ENCODE measurements at regions not wholly inside any gene's neighbourhood (a gene's known extent, or its start where the extent isn't known, plus 50 kb on each side); places are given as distances from the start of the nearest gene placed in this dataset.

DNA sequence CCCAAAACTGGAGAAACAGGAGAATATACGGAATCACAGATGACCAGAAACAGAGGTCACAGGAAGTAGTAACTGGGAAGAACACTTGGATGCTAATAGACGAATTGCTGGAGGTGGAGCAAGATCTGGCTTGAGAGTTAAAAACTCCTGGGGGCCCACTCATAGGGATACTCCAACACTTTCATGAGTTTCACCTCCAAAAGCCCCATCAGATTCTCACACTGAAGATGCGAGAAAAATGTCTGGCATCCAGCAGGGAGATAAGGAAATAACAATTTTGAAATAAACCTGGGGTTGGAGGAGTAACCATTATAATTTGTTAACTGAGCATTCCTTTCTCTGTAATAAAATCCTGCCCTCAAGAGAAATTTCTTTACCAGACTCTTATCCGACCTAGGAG, 154.0 kb downstream of the ANXA2 start:
- TF ChIP-seq ZNF70 (CRISPR knock-in tag; IDR thresholded peaks at IDR 0.05) (no peak), ARNTL (CRISPR knock-in tag; IDR thresholded peaks at IDR 0.05; ENCODE audit: borderline replicate concordance, low read depth) (no peak), ZFP3 (CRISPR knock-in tag; IDR thresholded peaks at IDR 0.05) (no peak), PPARA (CRISPR knock-in tag; IDR thresholded peaks at IDR 0.05; ENCODE audit: borderline replicate concordance) (no peak), RARB (CRISPR knock-in tag; IDR thresholded peaks at IDR 0.05) (no peak), ZFP30 (CRISPR knock-in tag; IDR thresholded peaks at IDR 0.05) (no peak), TOX (CRISPR knock-in tag; IDR thresholded peaks at IDR 0.05; ENCODE audit: borderline replicate concordance) (no peak), CSDC2 (CRISPR knock-in tag; IDR thresholded peaks at IDR 0.05) (no peak)
- TF ChIP-seq, protein P1, sequence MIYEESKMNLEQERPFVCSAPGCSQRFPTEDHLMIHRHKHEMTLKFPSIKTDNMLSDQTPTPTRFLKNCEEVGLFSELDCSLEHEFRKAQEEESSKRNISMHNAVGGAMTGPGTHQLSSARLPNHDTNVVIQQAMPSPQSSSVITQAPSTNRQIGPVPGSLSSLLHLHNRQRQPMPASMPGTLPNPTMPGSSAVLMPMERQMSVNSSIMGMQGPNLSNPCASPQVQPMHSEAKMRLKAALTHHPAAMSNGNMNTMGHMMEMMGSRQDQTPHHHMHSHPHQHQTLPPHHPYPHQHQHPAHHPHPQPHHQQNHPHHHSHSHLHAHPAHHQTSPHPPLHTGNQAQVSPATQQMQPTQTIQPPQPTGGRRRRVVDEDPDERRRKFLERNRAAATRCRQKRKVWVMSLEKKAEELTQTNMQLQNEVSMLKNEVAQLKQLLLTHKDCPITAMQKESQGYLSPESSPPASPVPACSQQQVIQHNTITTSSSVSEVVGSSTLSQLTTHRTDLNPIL (CRISPR knock-in tag; IDR thresholded peaks at IDR 0.05; ENCODE audit: low read depth), result no peak
- TF ChIP-seq, protein P2, sequence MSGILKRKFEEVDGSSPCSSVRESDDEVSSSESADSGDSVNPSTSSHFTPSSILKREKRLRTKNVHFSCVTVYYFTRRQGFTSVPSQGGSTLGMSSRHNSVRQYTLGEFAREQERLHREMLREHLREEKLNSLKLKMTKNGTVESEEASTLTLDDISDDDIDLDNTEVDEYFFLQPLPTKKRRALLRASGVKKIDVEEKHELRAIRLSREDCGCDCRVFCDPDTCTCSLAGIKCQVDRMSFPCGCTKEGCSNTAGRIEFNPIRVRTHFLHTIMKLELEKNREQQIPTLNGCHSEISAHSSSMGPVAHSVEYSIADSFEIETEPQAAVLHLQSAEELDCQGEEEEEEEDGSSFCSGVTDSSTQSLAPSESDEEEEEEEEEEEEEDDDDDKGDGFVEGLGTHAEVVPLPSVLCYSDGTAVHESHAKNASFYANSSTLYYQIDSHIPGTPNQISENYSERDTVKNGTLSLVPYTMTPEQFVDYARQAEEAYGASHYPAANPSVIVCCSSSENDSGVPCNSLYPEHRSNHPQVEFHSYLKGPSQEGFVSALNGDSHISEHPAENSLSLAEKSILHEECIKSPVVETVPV (CRISPR knock-in tag; IDR thresholded peaks at IDR 0.05), result no peak
- TF ChIP-seq, protein P3, sequence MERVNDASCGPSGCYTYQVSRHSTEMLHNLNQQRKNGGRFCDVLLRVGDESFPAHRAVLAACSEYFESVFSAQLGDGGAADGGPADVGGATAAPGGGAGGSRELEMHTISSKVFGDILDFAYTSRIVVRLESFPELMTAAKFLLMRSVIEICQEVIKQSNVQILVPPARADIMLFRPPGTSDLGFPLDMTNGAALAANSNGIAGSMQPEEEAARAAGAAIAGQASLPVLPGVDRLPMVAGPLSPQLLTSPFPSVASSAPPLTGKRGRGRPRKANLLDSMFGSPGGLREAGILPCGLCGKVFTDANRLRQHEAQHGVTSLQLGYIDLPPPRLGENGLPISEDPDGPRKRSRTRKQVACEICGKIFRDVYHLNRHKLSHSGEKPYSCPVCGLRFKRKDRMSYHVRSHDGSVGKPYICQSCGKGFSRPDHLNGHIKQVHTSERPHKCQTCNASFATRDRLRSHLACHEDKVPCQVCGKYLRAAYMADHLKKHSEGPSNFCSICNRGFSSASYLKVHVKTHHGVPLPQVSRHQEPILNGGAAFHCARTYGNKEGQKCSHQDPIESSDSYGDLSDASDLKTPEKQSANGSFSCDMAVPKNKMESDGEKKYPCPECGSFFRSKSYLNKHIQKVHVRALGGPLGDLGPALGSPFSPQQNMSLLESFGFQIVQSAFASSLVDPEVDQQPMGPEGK (CRISPR knock-in tag; IDR thresholded peaks at IDR 0.05; ENCODE audit: borderline replicate concordance), result no peak
- TF ChIP-seq, protein P4, sequence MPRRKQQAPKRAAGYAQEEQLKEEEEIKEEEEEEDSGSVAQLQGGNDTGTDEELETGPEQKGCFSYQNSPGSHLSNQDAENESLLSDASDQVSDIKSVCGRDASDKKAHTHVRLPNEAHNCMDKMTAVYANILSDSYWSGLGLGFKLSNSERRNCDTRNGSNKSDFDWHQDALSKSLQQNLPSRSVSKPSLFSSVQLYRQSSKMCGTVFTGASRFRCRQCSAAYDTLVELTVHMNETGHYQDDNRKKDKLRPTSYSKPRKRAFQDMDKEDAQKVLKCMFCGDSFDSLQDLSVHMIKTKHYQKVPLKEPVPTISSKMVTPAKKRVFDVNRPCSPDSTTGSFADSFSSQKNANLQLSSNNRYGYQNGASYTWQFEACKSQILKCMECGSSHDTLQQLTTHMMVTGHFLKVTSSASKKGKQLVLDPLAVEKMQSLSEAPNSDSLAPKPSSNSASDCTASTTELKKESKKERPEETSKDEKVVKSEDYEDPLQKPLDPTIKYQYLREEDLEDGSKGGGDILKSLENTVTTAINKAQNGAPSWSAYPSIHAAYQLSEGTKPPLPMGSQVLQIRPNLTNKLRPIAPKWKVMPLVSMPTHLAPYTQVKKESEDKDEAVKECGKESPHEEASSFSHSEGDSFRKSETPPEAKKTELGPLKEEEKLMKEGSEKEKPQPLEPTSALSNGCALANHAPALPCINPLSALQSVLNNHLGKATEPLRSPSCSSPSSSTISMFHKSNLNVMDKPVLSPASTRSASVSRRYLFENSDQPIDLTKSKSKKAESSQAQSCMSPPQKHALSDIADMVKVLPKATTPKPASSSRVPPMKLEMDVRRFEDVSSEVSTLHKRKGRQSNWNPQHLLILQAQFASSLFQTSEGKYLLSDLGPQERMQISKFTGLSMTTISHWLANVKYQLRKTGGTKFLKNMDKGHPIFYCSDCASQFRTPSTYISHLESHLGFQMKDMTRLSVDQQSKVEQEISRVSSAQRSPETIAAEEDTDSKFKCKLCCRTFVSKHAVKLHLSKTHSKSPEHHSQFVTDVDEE (CRISPR knock-in tag; IDR thresholded peaks at IDR 0.05), result no peak
- TF ChIP-seq, protein P5, sequence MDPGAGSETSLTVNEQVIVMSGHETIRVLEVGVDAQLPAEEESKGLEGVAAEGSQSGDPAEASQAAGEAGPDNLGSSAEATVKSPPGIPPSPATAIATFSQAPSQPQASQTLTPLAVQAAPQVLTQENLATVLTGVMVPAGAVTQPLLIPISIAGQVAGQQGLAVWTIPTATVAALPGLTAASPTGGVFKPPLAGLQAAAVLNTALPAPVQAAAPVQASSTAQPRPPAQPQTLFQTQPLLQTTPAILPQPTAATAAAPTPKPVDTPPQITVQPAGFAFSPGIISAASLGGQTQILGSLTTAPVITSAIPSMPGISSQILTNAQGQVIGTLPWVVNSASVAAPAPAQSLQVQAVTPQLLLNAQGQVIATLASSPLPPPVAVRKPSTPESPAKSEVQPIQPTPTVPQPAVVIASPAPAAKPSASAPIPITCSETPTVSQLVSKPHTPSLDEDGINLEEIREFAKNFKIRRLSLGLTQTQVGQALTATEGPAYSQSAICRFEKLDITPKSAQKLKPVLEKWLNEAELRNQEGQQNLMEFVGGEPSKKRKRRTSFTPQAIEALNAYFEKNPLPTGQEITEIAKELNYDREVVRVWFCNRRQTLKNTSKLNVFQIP (CRISPR knock-in tag; IDR thresholded peaks at IDR 0.05; ENCODE audit: borderline replicate concordance, low read depth), result no peak
